OCI-M2 (cell line): ENCODE measurements at regions not wholly inside any gene's neighbourhood (a gene's known extent, or its start where the extent isn't known, plus 50 kb on each side); places are given as distances from the start of the nearest gene placed in this dataset.

Experiments
- DNase-seq: peaks from one replicate; lab custom pipeline; 2025; ENCODE audit not compliant: unreplicated experiment; lab: John Stamatoyannopoulos, UW

DNA sequence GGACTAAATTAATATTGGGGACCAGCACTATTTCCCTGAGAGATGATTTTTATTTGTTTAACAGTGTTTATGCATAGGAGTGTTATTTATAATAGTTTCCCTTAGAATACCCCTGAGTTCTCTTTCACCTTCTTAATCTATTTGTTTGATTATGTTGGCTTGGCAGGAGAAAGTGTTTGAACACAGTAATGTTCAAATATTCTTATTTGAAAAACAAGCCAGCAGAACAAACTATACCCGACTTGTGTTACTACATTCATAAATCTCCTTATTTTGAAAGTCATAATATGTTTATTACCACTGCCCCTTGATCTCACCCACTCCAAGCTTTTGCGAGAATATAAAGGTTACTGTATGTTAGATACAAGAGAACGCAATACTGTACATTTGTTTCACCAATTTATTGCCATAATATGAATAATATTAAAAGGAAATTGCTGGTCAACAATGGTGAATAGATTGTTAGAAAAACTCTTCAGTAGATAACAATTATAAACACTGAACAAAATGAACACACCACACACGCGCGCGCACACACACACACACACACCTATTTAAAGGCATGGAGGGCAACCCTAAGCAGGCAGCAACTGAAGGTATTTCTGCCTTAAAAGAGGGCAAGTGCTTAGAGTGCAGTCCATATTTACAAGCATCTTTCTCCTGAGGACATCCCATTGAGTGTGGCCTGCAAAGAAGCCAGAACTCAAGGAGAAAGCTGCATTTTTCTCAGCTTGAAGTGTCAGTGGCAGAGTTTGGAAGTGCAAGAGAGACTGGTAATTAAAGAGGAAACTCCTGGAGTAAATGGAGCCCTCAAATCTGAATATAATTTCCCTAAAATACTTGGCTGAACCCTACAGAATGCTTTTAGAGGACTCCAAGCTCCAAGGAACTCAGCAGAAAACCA, 279.4 kb upstream of the MAN1A1 start:
- no peak for DNase-seq

- DNase-seq: no peak
Observed at GRCh38 chr6:119627908-119628669, 278.5 kb upstream of the MAN1A1 start.

DNA sequence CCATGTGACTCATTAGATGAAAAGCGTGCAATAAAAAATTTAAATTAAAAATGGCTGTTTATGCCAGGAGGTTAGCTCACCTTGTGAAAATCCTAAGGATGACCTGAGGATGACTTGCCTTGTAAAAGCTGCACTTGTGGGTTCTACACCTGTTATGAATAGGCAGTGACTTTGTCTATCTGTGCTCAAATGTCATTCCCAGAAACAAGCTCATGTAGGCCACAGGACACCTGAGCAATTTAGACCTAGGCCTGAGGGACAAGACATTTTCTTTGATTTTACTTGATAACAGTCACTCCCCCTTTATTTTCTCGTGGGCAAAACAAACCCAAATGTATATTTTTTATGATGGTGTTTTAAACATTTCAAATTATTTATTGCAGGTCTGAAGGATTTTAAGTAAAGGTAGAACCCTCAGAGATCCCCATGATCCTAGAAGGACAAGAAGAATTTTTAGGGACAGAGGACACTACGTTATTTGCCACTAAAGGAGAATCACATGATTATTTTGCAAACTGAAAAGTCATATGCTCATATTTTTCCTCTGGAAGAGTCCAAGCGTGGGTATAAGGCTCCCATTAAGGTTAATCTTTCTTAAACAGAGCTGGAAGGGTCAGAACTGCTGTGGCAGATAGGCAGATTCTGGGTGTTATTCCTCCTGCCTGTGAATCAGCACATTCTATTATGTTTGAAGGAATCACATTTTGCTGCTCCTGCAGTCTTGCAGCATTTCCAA, 277.5 kb upstream of the MAN1A1 start:
- peak; percentile 73 for DNase-seq

- DNase-seq: no peak
Observed at GRCh38 chr6:119620846-119621555, 271.4 kb upstream of the MAN1A1 start.

DNA sequence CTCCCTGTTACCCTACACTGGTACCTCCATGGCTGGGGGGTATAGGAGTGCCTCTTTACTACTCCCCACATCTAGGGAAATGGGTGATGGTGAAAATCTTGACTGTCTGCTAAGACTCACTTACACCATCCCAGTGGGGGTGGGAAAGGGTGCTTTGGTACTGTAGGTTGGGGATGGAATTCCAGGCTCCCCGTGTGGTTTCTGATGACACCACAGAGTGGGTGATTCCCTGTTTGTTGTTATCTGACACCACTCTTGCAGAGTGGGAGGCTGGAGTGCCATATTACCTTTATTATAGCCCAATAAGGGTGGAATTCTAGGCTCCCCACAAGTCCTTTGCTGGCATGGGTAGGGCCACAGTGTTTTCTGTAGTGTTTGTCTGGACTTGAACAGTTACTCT, 264.6 kb upstream of the MAN1A1 start:
- no peak for DNase-seq

- DNase-seq: no peak
Observed at GRCh38 chr6:119612911-119613381, 263.4 kb upstream of the MAN1A1 start.

GRCh38 chr6:119612176-119612891, 262.8 kb upstream of the MAN1A1 start:
- DNase-seq: no peak

DNA sequence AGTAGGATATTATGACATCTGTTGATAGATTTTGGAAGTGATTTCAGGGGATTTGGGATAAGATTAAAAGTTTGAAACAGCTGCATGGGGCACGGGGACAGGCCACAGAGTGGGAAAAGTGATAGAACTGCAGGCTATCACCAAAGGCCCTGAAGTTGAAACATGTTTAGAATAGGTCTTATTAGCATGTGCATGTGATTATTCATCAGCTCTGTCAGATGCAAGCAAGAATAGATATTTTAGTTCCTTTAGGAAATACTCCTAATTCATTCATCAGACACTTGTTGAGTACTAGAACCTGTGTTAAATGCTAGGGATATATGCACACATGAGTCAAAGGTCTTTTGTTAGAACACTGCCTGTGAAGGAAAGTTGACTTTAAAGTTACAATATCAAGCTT, 261.2 kb upstream of the MAN1A1 start:
- DNase-seq: no peak

- no peak for DNase-seq
Observed at GRCh38 chr6:119610265-119610664, 260.7 kb upstream of the MAN1A1 start.

- DNase-seq: no peak
Observed at GRCh38 chr6:119609865-119610264, 260.3 kb upstream of the MAN1A1 start.

DNA sequence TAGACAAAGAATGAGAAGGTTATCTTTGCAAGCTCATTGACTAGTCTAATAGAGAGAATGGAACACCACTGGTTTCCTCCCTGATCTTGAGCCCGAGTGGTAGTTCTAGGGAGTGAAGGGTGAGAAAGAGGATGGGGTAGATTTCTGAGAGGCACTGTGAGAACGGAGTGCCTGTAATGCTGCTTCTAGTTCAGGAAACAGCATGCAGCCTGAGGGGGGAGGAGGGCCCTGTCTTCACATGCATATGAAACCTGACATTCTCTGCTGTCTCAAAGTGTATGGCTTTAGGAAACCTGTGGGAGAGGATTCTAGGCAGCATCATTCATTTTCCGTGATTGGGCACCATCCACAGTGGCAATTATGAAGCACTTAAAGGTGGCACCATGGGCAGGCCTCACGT, 259.4 kb upstream of the MAN1A1 start:
- DNase-seq: no peak

DNA sequence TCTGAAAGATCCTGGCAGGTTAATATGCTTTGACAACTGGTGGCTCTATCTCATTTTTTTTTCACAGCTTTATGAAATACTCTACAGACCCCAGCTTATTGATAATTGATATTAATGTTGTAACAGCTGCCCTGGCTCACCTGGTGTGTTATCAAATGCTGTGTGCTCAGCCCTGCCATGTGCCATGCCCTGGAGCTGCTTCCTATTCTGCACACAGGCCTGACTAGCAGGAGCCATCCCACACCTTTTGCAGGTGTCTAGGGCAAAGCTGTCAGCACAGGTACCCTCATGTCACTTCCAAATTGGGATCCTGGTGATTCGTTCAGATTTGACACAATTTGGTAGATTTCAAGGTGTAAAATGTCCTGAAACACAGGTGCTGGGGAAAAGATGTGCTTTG, 254.6 kb upstream of the MAN1A1 start:
- no peak for DNase-seq

- no peak for DNase-seq
Observed at GRCh38 chr6:119603501-119603900, 253.9 kb upstream of the MAN1A1 start.

DNA sequence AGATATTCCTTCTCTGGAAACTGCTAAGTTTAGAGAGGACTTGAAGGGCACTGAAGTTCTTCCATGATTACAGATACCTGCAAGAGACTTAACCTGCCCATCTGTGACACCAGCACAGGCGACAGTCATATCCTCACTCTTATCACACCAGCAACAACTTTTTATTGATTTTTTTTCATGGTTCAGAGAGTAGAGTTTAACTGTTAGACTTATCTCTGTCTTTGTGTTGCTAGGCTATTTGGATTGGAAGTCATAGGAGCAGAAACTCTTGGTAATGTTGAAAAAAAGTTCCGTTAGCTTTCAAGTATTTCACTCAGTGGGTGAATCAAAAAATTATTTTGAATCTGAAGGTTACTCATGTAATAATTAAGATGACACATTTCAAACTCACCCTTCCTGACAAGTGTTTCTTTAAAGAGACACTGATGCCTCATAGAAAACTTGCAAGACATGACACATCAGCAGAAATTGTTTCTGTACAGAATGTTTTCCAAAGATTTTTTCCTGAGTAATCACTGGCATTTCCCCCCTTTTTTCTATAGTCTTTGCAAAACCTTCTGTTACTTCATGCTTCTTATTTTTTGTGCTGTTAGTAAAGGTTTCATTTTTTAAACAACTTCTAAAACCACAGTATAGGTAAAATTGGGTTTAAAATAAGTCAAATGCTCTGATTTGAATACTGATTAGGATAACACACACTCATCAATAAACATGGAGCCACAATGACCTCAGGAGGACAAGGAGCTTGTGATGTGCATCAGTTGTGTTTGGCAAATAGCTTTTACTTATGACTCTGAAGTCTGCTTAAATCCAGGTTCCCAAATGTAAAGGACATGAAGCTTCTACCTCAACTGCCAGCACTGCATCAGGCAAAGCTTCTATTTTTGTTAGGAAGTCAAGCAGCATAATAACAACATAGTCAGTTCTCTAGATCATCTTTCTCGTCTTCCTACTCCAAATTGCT, 252.9 kb upstream of the MAN1A1 start:
- no peak for DNase-seq

DNA sequence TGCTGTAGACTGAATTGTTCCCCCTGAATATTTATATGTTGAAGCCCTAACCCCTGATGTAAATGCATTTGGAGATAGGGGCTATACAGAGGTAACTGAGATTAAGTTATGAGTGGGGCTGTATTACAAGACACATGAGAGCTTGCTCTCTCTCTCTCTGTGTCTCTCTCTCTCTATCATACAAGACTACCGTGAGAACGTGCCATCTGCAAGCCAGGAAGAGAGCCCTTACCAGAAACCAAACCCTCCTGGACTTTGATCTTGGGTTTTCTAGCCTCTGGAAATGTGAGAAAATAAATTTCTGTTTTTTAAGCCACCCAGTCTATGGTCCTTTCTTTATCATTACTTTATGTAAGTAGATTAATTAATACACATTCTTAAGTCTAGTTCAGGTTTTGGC, 249.3 kb upstream of the MAN1A1 start:
- DNase-seq: no peak

- no peak for DNase-seq
Observed at GRCh38 chr6:119594907-119595306, 245.3 kb upstream of the MAN1A1 start.

GRCh38 chr6:119591235-119591634, 241.7 kb upstream of the MAN1A1 start:
- DNase-seq: no peak

- no peak for DNase-seq
Observed at GRCh38 chr6:119590066-119590465, 240.5 kb upstream of the MAN1A1 start.

DNA sequence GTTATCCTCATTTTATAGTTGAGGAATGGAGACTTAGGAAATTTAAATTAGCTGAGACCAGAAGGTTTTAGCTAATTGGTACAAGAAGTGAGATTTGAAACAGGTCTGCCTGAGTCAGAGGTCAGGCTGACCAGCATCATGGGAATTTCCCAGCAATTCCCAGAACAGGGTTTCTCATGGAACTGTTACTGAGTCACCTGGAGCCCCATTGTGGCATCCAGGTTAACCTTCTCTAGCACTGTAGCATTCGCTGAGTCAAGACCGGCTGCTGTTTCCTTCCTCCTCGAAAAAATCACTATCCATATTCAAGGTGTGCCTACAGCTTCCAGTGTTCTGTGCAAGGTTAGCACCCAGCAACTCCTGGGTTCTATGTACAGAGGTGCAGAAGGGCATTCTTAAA, 238.0 kb upstream of the MAN1A1 start:
- no peak for DNase-seq
